Kidney capillary endothelial cell (primary cell): ENCODE measurements at regions not wholly inside any gene's neighbourhood (a gene's known extent, or its start where the extent isn't known, plus 50 kb on each side); places are given as distances from the start of the nearest gene placed in this dataset.

Source experiments
- DNase-seq: peaks from one replicate; pipeline ENCODE4 v3.0.0-alpha.2; 2018; ENCODE audit warnings: low spot score

GRCh38 chr16:54577651-54578128, 291.1 kb upstream of the IRX3 start:
- no peak for DNase-seq

- no peak for DNase-seq
Observed at GRCh38 chr16:54576785-54577184, 290.2 kb upstream of the IRX3 start.

GRCh38 chr16:54568906-54569807, 282.6 kb upstream of the IRX3 start:
- no peak for DNase-seq

GRCh38 chr16:54564841-54565240, 278.3 kb upstream of the IRX3 start:
- no peak for DNase-seq

GRCh38 chr16:54554581-54554980, 268.0 kb upstream of the IRX3 start:
- no peak for DNase-seq

GRCh38 chr16:54548281-54548680, 261.7 kb upstream of the IRX3 start:
- DNase-seq: no peak

GRCh38 chr16:54547052-54547451, 260.5 kb upstream of the IRX3 start:
- no peak for DNase-seq

- DNase-seq: no peak
Observed at GRCh38 chr16:54546521-54546920, 259.9 kb upstream of the IRX3 start.

GRCh38 chr16:54545854-54546511, 259.4 kb upstream of the IRX3 start:
- DNase-seq: no peak

GRCh38 chr16:54544553-54545180, 258.1 kb upstream of the IRX3 start:
- DNase-seq: no peak

- DNase-seq: no peak
Observed at GRCh38 chr16:54542805-54543505, 256.4 kb upstream of the IRX3 start.

- DNase-seq: no peak
Observed at GRCh38 chr16:54540525-54541180, 254.1 kb upstream of the IRX3 start.

- no peak for DNase-seq
Observed at GRCh38 chr16:54538276-54538675, 251.7 kb upstream of the IRX3 start.

- no peak for DNase-seq
Observed at GRCh38 chr16:54533856-54534490, 247.4 kb upstream of the IRX3 start.

GRCh38 chr16:54526916-54527315, 240.3 kb upstream of the IRX3 start:
- no peak for DNase-seq

GRCh38 chr16:54526087-54526486, 239.5 kb upstream of the IRX3 start:
- no peak for DNase-seq

GRCh38 chr16:54525104-54525503, 238.5 kb upstream of the IRX3 start:
- DNase-seq: no peak

- no peak for DNase-seq
Observed at GRCh38 chr16:54522584-54522983, 236.0 kb upstream of the IRX3 start.

GRCh38 chr16:54521327-54521726, 234.7 kb upstream of the IRX3 start:
- no peak for DNase-seq

- DNase-seq: no peak
Observed at GRCh38 chr16:54519161-54519695, 232.6 kb upstream of the IRX3 start.

GRCh38 chr16:54517181-54517580, 230.6 kb upstream of the IRX3 start:
- no peak for DNase-seq
